ENCODE measurements at regions not wholly inside any gene's neighbourhood (a gene's known extent, or its start where the extent isn't known, plus 50 kb on each side); places are given as distances from the start of the nearest gene placed in this dataset.

- ATAC-seq (no peak), DNase-seq (no peak)
- Histone ChIP-seq H3K4me1 (ENCODE audit: low read depth) (no peaks in the 10 kb centered on the region), H3K4me3 (no peak overlapping the region), H3K9me3 (no peaks in the 10 kb centered on the region), H3K36me3 (ENCODE audit: low read depth) (no peaks in the 10 kb centered on the region)
- intact Hi-C loops (cut with DNase I, micrococcal nuclease), result no loop called here
- TF ChIP-seq CTCF (IDR thresholded peaks at IDR 0.05), result no peak
Measured at GRCh38 chr7:65233409-65234034, 140.1 kb upstream of the ZNF92 start.

- ATAC-seq (no peak), DNase-seq (no peak)
- no peaks in the 10 kb centered on the region for H3K36me3 ChIP-seq (ENCODE audit: low read depth)
- no peak overlapping the region for H3K4me3 ChIP-seq
- intact Hi-C loops (cut with DNase I, micrococcal nuclease), result no loop called here
- no peaks in the 10 kb centered on the region for H3K4me1 ChIP-seq (ENCODE audit: low read depth)
- TF ChIP-seq CTCF (IDR thresholded peaks at IDR 0.05), result no peak
- no peaks in the 10 kb centered on the region for H3K9me3 ChIP-seq
Measured at GRCh38 chr7:65230231-65230630, 143.4 kb upstream of the ZNF92 start.

GRCh38 chr7:65225422-65226006 is 148.1 kb upstream of the ZNF92 start:
- H3K4me3 ChIP-seq, result no peak overlapping the region
- DNase-seq (no peak), ATAC-seq (no peak)
- H3K4me1 ChIP-seq (ENCODE audit: low read depth), result no peaks in the 10 kb centered on the region
- no peak for TF ChIP-seq CTCF (IDR thresholded peaks at IDR 0.05)
- no peaks in the 10 kb centered on the region for H3K36me3 ChIP-seq (ENCODE audit: low read depth)
- intact Hi-C loops (cut with DNase I, micrococcal nuclease), result no loop called here
- no peaks in the 10 kb centered on the region for H3K9me3 ChIP-seq

- DNase-seq (no peak), ATAC-seq (no peak)
- Histone ChIP-seq H3K4me3 (no peak overlapping the region), H3K4me1 (ENCODE audit: low read depth) (no peaks in the 10 kb centered on the region), H3K9me3 (no peaks in the 10 kb centered on the region), H3K36me3 (ENCODE audit: low read depth) (no peaks in the 10 kb centered on the region)
- no peak for TF ChIP-seq CTCF (IDR thresholded peaks at IDR 0.05)
- intact Hi-C loops (cut with DNase I, micrococcal nuclease), result no loop called here
Measured at GRCh38 chr7:65222655-65223054, 151.0 kb upstream of the ZNF92 start.

- TF ChIP-seq CTCF (IDR thresholded peaks at IDR 0.05), result no peak
- intact Hi-C loops (cut with DNase I, micrococcal nuclease), result no loop called here
- H3K4me1 ChIP-seq (ENCODE audit: low read depth), result no peaks in the 10 kb centered on the region
- no peak overlapping the region for H3K4me3 ChIP-seq
- ATAC-seq (no peak), DNase-seq (no peak)
- H3K9me3 ChIP-seq, result no peaks in the 10 kb centered on the region
- H3K36me3 ChIP-seq (ENCODE audit: low read depth), result no peaks in the 10 kb centered on the region
Measured at GRCh38 chr7:65221683-65222082, 152.0 kb upstream of the ZNF92 start.
